ACHN (cell line): ENCODE measurements at regions not wholly inside any gene's neighbourhood (a gene's known extent, or its start where the extent isn't known, plus 50 kb on each side); places are given as distances from the start of the nearest gene placed in this dataset.
"Not testable (repeated sequence)": the region's sequence is repeated elsewhere in the genome, so short reads cannot be mapped to it uniquely, and the experiment has no call there.

ENCODE experiments used
- DNase-seq: peaks from one replicate; pipeline ENCODE4 v3.0.0-alpha.2; 2015
- in situ Hi-C: cut with HindIII; loops from 2 replicates; pipeline ENCODE4 v1.10.0; 2017; ENCODE audit warnings: low sequenced_read_pairs, low pct_ligation_motif_present, low pct_unique_long_range_greater_than_20kb

- DNase-seq, in situ Hi-C loops: not testable (repeated sequence)
Measured at GRCh38 chr9:91512235-91512634, 88.6 kb upstream of the NFIL3 start.

GRCh38 chr9:91503673-91504081, 80.0 kb upstream of the NFIL3 start:
- in situ Hi-C loops, result no loop called here

GRCh38 chr9:91502913-91503672, 79.5 kb upstream of the NFIL3 start:
- in situ Hi-C loops, result no loop called here
- DNase-seq, result no peak

More at GRCh38 chr9:91503673-91504081, 80.0 kb upstream of the NFIL3 start:
- no peak for DNase-seq

- in situ Hi-C loops, result no loop called here
- DNase-seq, result no peak
Measured at GRCh38 chr9:91502475-91502874, 78.8 kb upstream of the NFIL3 start.

- in situ Hi-C loops, result no loop called here
- peak; percentile 83 for DNase-seq
Measured at GRCh38 chr9:91500509-91501014, 76.9 kb upstream of the NFIL3 start.

- no peak for DNase-seq
- in situ Hi-C loops, result no loop called here
Measured at GRCh38 chr9:91496351-91496750, 72.7 kb upstream of the NFIL3 start.

- in situ Hi-C loops, result no loop called here
Measured at GRCh38 chr9:91495450-91495849, 71.8 kb upstream of the NFIL3 start.

GRCh38 chr9:91494751-91495150, 71.1 kb upstream of the NFIL3 start:
- in situ Hi-C loops, result no loop called here
- DNase-seq, result no peak

More at GRCh38 chr9:91495450-91495849, 71.8 kb upstream of the NFIL3 start:
- peak; percentile 75 for DNase-seq

- in situ Hi-C loops, result no loop called here
- no peak for DNase-seq
Measured at GRCh38 chr9:91492237-91492636, 68.6 kb upstream of the NFIL3 start.

- in situ Hi-C loops, result no loop called here
- DNase-seq, result no peak
Measured at GRCh38 chr9:91491624-91492023, 68.0 kb upstream of the NFIL3 start.

- DNase-seq, result no peak
Measured at GRCh38 chr9:91489361-91489899, 65.8 kb upstream of the NFIL3 start.

GRCh38 chr9:91488341-91488740, 64.7 kb upstream of the NFIL3 start:
- DNase-seq, result no peak
- in situ Hi-C loops, result no loop called here

More at GRCh38 chr9:91489361-91489899, 65.8 kb upstream of the NFIL3 start:
- in situ Hi-C loops, result no loop called here

GRCh38 chr9:91486699-91487497, 63.3 kb upstream of the NFIL3 start:
- DNase-seq, result peak; percentile 38
- in situ Hi-C loops, result no loop called here

GRCh38 chr9:91485006-91485405, 61.4 kb upstream of the NFIL3 start:
- in situ Hi-C loops, result no loop called here
- DNase-seq, result no peak

- DNase-seq, result no peak
- in situ Hi-C loops, result no loop called here
Measured at GRCh38 chr9:91483835-91484234, 60.2 kb upstream of the NFIL3 start.

GRCh38 chr9:91483189-91483691, 59.6 kb upstream of the NFIL3 start:
- in situ Hi-C loops, result no loop called here
- DNase-seq, result no peak

GRCh38 chr9:91481972-91482371, 58.3 kb upstream of the NFIL3 start:
- in situ Hi-C loops, result no loop called here
- DNase-seq, result no peak

- in situ Hi-C loops, result no loop called here
- no peak for DNase-seq
Measured at GRCh38 chr9:91477106-91477505, 53.5 kb upstream of the NFIL3 start.

- in situ Hi-C loops, result no loop called here
- no peak for DNase-seq
Measured at GRCh38 chr9:91474656-91475055, 51.0 kb upstream of the NFIL3 start.
